AG04449 (cell line): ENCODE measurements at regions not wholly inside any gene's neighbourhood (a gene's known extent, or its start where the extent isn't known, plus 50 kb on each side); places are given as distances from the start of the nearest gene placed in this dataset.

ENCODE experiments used
- CTCF ChIA-PET: fragments of 350-600 bp; formaldehyde crosslinking; extraction: SDS; loops from one replicate; lab custom pipeline; 2021; ENCODE audit warnings: antibody characterized with exemption; lab: Yijun Ruan, JAX
- POLR2A ChIA-PET: fragments of 400-600, 350-600 bp; formaldehyde crosslinking; extraction: SDS; loops from one replicate; lab custom pipeline; 2020; ENCODE audit warnings: antibody characterized with exemption, inconsistent platforms; lab: Yijun Ruan, JAX
- DNase-seq: peaks from one replicate; pipeline ENCODE4 v3.0.0-alpha.2; 2010; ENCODE audit warnings: low read depth, low spot score
- H3K4me3 ChIP-seq: 2 replicates; pipeline ENCODE4 v1.5.1; 2011; ENCODE audit warnings: low read depth, mild to moderate bottlenecking, control low read depth, low read length
- TF ChIP-seq, protein P1 (sequence below): IDR thresholded peaks from one replicate; pipeline ENCODE4 v1.5.1; 2011; ENCODE audit warnings: mild to moderate bottlenecking, moderate library complexity, low read length, control low read depth, inconsistent platforms; ENCODE audit not compliant: insufficient read depth; ENCODE audit errors: missing control alignments

DNA sequence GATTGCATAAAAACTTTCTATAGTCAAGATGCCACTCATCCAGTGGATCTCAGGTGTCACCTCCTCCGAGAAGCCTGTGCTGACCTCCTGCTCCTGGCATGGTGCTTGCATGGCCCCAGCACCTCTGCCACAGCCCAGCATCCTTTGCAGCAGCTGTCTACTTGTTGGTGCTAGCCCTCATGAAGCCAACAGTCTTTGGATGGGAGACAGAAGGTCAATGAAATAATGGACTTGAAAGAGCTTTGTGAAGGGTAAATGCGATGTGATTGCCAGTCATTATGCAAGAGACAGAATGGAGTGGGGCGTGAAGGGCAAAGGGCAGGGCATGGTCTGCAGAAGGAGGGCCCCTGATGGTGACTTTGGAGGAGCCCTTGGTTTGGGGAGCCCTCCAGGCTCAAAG lies 63.0 kb upstream of the CLMN start:
- TF ChIP-seq, protein P1, sequence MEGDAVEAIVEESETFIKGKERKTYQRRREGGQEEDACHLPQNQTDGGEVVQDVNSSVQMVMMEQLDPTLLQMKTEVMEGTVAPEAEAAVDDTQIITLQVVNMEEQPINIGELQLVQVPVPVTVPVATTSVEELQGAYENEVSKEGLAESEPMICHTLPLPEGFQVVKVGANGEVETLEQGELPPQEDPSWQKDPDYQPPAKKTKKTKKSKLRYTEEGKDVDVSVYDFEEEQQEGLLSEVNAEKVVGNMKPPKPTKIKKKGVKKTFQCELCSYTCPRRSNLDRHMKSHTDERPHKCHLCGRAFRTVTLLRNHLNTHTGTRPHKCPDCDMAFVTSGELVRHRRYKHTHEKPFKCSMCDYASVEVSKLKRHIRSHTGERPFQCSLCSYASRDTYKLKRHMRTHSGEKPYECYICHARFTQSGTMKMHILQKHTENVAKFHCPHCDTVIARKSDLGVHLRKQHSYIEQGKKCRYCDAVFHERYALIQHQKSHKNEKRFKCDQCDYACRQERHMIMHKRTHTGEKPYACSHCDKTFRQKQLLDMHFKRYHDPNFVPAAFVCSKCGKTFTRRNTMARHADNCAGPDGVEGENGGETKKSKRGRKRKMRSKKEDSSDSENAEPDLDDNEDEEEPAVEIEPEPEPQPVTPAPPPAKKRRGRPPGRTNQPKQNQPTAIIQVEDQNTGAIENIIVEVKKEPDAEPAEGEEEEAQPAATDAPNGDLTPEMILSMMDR = no peak

DNA sequence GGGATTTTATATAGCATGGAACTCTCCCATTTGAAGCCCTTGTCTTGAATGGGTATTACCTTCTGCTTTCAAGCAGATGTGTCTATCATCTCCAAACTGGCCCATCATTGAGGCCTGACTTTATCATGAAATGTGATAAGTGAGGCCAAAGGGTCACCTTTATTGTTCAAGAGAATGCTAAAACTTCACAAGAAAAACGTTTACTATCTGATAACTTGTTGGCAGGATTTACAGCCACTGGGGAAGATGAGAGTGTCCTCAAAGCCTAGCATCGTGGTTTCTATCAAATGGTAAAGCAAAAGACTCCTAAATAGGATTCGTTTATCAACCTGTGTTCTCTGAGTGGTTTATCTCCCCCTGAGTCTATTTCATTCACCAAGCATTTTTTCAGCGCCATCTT lies 62.0 kb upstream of the CLMN start:
- TF ChIP-seq, protein P1 = no peak
- POLR2A ChIA-PET = no interaction called here
- CTCF ChIA-PET = interaction anchor here (1.3 kb wide), 1 partner anchor 20 kb away, joined by 4 read pairs; no protein-coding TSS in a partner anchor
- no peak overlapping the region for H3K4me3 ChIP-seq
- no peak for DNase-seq

More for the DNA sequence above, 63.0 kb upstream of the CLMN start:
- ChIA-PET CTCF (no interaction called here), POLR2A (no interaction called here)
- H3K4me3 ChIP-seq = no peak overlapping the region
- DNase-seq = no peak

DNA sequence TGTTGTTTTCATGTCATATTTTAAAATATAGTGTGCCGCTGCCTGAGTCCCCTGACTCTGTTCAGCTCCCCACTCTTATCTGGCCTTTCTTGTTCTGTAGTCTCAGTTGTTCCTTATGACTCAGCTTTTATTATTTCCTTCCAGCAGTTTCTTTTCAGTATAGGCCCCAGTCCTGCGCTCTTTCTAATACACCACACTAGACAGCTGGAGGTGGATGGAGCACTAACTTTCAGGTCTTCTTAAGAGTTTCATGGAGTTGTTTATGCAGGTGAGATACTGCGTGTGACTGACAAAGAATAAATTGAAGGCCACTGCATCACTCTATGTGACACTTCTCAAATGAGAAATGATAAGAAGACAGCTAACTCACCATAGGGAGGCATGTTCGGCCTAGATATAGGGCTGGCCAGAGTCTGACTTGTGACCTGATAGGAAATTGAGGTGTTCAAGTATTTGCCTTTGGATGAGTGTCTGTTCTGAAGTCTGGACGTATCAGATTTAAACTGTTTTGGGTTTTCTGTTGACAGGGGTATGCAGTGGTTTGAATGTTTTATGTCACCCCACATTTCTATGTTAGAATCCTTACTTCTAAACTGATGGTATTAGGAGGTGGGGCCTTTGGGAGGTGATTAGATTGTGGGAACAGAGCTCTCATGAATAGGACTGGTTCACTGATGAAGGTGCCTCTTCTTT lies 60.8 kb upstream of the CLMN start:
- ChIA-PET POLR2A (no interaction called here), CTCF (interaction anchor here (1.3 kb wide), 1 partner anchor 19 kb away, joined by 4 read pairs; no protein-coding TSS in a partner anchor)
- TF ChIP-seq, protein P1 = no peak

DNA sequence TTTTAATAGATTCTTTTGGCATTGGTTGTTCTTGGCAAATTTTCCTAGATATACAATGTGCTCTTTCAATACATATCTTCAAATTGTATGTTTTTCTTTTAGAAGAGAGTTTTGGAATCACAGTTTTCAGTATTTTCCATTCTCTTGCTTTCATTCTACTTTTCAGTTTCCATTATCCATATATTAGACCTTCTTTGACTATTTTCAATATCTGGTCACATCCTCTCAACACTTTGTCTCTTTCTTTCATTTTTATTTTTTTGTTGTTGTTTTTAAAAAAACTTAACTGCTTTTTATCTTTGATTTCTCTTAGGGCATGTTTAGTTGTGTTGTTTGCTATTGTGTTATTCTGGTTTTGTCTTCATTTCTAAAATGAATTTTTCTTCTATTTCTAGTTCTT lies 59.9 kb upstream of the CLMN start:
- no peak overlapping the region for H3K4me3 ChIP-seq
- ChIA-PET POLR2A (no interaction called here), CTCF (no interaction called here)
- no peak for DNase-seq
- TF ChIP-seq, protein P1 = no peak

More for the DNA sequence above, 60.8 kb upstream of the CLMN start:
- H3K4me3 ChIP-seq = no peak overlapping the region
- DNase-seq = no peak

DNA sequence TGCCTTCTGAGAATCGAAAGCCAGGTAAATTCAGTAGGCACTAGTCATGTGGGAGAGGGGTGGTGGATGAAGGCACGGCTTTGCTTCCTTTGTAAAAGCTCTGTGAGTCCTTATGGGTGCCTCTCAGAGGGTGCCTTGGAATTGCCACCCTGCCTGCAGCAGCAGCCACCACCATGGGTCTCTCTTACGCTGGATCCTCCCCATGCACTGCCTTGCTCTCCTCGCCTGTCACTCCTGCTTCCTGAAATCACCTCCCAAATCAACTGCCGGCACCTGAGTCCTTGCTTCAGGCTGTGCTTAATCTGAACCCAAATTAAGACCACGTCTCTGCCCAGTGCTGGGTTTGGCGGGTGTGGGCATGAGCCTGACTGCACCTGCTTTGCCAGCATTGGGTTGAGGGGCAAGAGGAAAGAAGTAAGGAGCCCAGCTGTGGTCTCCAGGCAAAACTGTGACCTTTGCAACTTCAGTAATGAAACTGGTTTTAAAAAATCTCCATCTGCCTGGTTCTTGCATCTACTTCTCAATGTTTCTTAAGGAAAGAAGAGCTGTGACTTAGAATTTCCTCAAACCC lies 55.9 kb upstream of the CLMN start:
- POLR2A ChIA-PET = no interaction called here
- CTCF ChIA-PET = no interaction called here
- TF ChIP-seq, protein P1 = no peak
- no peak for DNase-seq
- no peak overlapping the region for H3K4me3 ChIP-seq

DNA sequence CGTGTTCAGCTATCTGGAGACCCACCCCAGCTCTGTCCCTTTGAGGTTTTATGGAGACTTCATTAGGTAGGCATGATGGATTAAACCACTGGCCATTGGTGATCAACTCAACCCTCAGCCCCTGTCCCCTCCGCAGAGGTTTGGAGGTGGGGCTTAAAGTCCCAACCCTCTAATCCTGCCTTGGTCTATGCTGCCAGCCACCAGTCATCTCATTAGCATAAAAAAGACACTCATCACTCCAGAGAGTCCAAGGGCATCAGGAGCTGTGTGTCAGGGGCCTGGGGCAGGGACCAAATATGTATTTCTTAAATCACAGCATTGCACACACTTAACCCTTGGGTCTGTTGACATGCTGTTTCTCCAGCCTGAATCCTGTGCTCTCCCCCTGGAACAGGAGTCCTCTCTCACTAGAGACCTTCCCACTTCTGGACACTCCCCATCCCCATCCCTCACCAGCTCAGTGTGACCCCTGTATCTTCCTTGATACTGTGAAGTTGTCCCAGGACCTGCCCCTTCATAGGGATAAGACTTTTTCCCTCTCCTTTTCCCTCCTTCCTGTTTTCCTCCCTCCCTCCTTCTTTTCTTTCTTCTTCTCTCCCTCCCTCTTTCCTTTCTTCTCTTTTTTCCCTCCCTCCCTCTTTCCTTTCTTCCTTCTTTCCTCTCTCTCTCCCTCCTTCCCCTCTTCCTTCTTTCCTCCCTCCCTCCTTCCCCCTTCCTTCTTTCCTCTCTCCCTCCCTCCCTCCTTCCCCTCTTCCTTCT lies 54.7 kb upstream of the CLMN start:
- no peak for DNase-seq
- ChIA-PET POLR2A (no interaction called here), CTCF (interaction anchor here (0.9 kb wide), 1 partner anchor 16 kb away, joined by 3 read pairs; no protein-coding TSS in a partner anchor)
- H3K4me3 ChIP-seq = no peak overlapping the region
- TF ChIP-seq, protein P1 = no peak
